H1 (cell line): ENCODE measurements at regions not wholly inside any gene's neighbourhood (a gene's known extent, or its start where the extent isn't known, plus 50 kb on each side); places are given as distances from the start of the nearest gene placed in this dataset.

Source experiments
- CTCF ChIA-PET: fragments of 300-600 bp; sonication (Branson Sonifier 250); formaldehyde crosslinking; loops from one replicate; lab custom pipeline; 2021; ENCODE audit not compliant: partially characterized antibody; lab: Charles Lee
- POLR2A ChIA-PET: fragments of 300-600 bp; sonication (Branson Sonifier 250); formaldehyde crosslinking; loops from one replicate; lab custom pipeline; 2021; ENCODE audit warnings: inconsistent platforms; ENCODE audit not compliant: partially characterized antibody; lab: Charles Lee
- DNase-seq, 2 experiments: peaks; one replicate each; pipeline versions ENCODE4 v3.0.0 to v3.0.0-alpha.2; 2010 to 2022; ENCODE audit warnings: low spot score in 2 of 2, low read depth in 1 of 2, mixed read lengths in 1 of 2
- FAIRE-seq: peaks from 2 replicates; lab custom pipeline; 2011; peaks lifted over from hg19 to GRCh38; lab: Jason Lieb, UNC
- H2AFZ ChIP-seq: 2 replicates; pipeline ENCODE4 v1.8.1; 2012; ENCODE audit warnings: low read length, inconsistent platforms
- H2AK5ac ChIP-seq: 2 replicates; pipeline ENCODE4 v1.6.1; 2013; ENCODE audit warnings: low read depth, low read length
- H2BK120ac ChIP-seq: replicated peaks from 2 replicates; pipeline ENCODE3; 2013; ENCODE audit warnings: low read depth, low read length, inconsistent platforms
- H2BK12ac ChIP-seq: 2 replicates; pipeline ENCODE4 v1.6.1; 2013; ENCODE audit warnings: low read depth, low read length
- H2BK15ac ChIP-seq: 2 replicates; pipeline ENCODE4 v1.6.1; 2013; ENCODE audit warnings: low read length
- H2BK20ac ChIP-seq: 2 replicates; pipeline ENCODE4 v1.6.1; 2013; ENCODE audit warnings: low read length
- H2BK5ac ChIP-seq: 2 replicates; pipeline ENCODE4 v1.6.1; 2013; ENCODE audit warnings: low read depth, low read length
- H3K14ac ChIP-seq: 2 replicates; pipeline ENCODE4 v1.6.1; 2013; ENCODE audit warnings: inconsistent platforms; ENCODE audit not compliant: insufficient read length
- H3K18ac ChIP-seq: 2 replicates; pipeline ENCODE4 v1.6.1; 2013; ENCODE audit warnings: low read length; ENCODE audit errors: extremely low read depth
- H3K23ac ChIP-seq: 2 replicates; pipeline ENCODE4 v1.6.1; 2013; ENCODE audit warnings: inconsistent platforms; ENCODE audit not compliant: insufficient read length
- H3K23me2 ChIP-seq: 2 replicates; pipeline ENCODE4 v1.6.1; 2013; ENCODE audit warnings: low read depth, low read length
- H3K27ac ChIP-seq: 2 replicates; pipeline ENCODE4 v1.6.1; 2011; ENCODE audit warnings: low read depth, low read length, inconsistent platforms
- H3K27me3 ChIP-seq, 4 experiments: replicated peaks in 1 of 4; 1 replicate in 1 of 4; 2 replicates in 3 of 4; pipeline versions ENCODE4 v1.6.1 to v1.8.1; 2011 to 2013; ENCODE audit warnings: low read length in 3 of 4, mild to moderate bottlenecking in 3 of 4, inconsistent platforms in 2 of 4, mixed read lengths in 2 of 4, moderate library complexity in 1 of 4; ENCODE audit not compliant: control insufficient read depth in 3 of 4, insufficient read depth in 3 of 4; ENCODE audit errors: extremely low read depth in 1 of 4
- H3K36me3 ChIP-seq, 4 experiments: 2 replicates each; pipeline versions ENCODE4 v1.6.1 to v1.8.1; 2011 to 2013; ENCODE audit warnings: mild to moderate bottlenecking in 4 of 4, low read length in 3 of 4, moderate library complexity in 2 of 4, control low read depth in 1 of 4, inconsistent platforms in 1 of 4; ENCODE audit not compliant: insufficient read depth in 4 of 4, control insufficient read depth in 2 of 4
- H3K4ac ChIP-seq: replicated peaks from 2 replicates; pipeline ENCODE3; 2013; ENCODE audit warnings: low read length, low read depth, mixed read lengths, inconsistent platforms; ENCODE audit not compliant: insufficient read length
- H3K4me1 ChIP-seq, 4 experiments: replicated peaks in 1 of 4; 1 replicate in 1 of 4; 2 replicates in 3 of 4; pipeline versions ENCODE4 v1.6.1 to v1.8.1; 2011 to 2013; ENCODE audit warnings: low read length in 3 of 4, inconsistent platforms in 2 of 4, mixed read lengths in 1 of 4; ENCODE audit not compliant: insufficient read depth in 4 of 4, control insufficient read depth in 3 of 4
- H3K4me2 ChIP-seq, 2 experiments: 2 replicates each; pipeline versions ENCODE4 v1.6.1 to v1.8.1; 2011 to 2013; ENCODE audit warnings: low read depth in 2 of 2, low read length in 2 of 2, control low read depth in 1 of 2, inconsistent platforms in 1 of 2, mild to moderate bottlenecking in 1 of 2; ENCODE audit not compliant: insufficient read depth in 1 of 2
- H3K4me3 ChIP-seq, 4 experiments: fragments of 200-600, 300-600 bp in 1 of 4; sonication (generic), shearing (Covaris generic), sonication (Bioruptor Twin) in 1 of 4; 2 replicates each; pipeline versions ENCODE4 v1.5.1 to v1.8.1; 2011 to 2016; ENCODE audit warnings: low read length in 4 of 4, low read depth in 3 of 4, control low read depth in 2 of 4, inconsistent platforms in 2 of 4, mild to moderate bottlenecking in 2 of 4, mixed read lengths in 1 of 4, moderate library complexity in 1 of 4; ENCODE audit not compliant: insufficient read depth in 2 of 4; ENCODE audit errors: extremely low read depth in 1 of 4
- H3K56ac ChIP-seq: replicated peaks from 2 replicates; pipeline ENCODE3; 2013; ENCODE audit warnings: low read depth, mild to moderate bottlenecking, mixed read lengths, low read length, inconsistent platforms; ENCODE audit not compliant: insufficient read length
- H3K79me1 ChIP-seq: 2 replicates; pipeline ENCODE4 v1.6.1; 2013; ENCODE audit warnings: low read depth, low read length, control low read depth
- H3K79me2 ChIP-seq, 2 experiments: 2 replicates each; pipeline versions ENCODE4 v1.6.1 to v1.8.1; 2012 to 2013; ENCODE audit warnings: low read length in 2 of 2, mild to moderate bottlenecking in 2 of 2, inconsistent platforms in 1 of 2; ENCODE audit not compliant: insufficient read depth in 2 of 2, control insufficient read depth in 1 of 2
- H3K9ac ChIP-seq, 4 experiments: replicated peaks in 1 of 4; 1 replicate in 1 of 4; 2 replicates in 3 of 4; pipeline versions ENCODE4 v1.6.1 to v1.8.1; 2011 to 2013; ENCODE audit warnings: low read depth in 3 of 4, low read length in 3 of 4, control low read depth in 2 of 4, mild to moderate bottlenecking in 2 of 4, moderate library complexity in 2 of 4, inconsistent platforms in 1 of 4; ENCODE audit errors: extremely low read depth in 1 of 4
- H3K9me3 ChIP-seq, 2 experiments: 2 replicates each; pipeline versions ENCODE4 v1.6.1 to v1.8.1; 2012 to 2013; ENCODE audit warnings: mild to moderate bottlenecking in 2 of 2, moderate library complexity in 2 of 2, control low read depth in 1 of 2, inconsistent platforms in 1 of 2, low read depth in 1 of 2, low read length in 1 of 2, mixed read lengths in 1 of 2; ENCODE audit not compliant: insufficient read depth in 2 of 2
- H4K20me1 ChIP-seq, 2 experiments: replicated peaks in 1 of 2; 2 replicates each; pipeline versions ENCODE3 to v1.8.1; 2011 to 2013; ENCODE audit warnings: inconsistent platforms in 2 of 2, low read length in 2 of 2, mild to moderate bottlenecking in 1 of 2; ENCODE audit not compliant: insufficient read depth in 2 of 2, control insufficient read depth in 1 of 2
- H4K5ac ChIP-seq: 2 replicates; pipeline ENCODE4 v1.6.1; 2013; ENCODE audit warnings: low read length, low read depth, mixed read lengths, inconsistent platforms; ENCODE audit not compliant: insufficient read length
- H4K8ac ChIP-seq: 2 replicates; pipeline ENCODE4 v1.8.0; 2013; ENCODE audit warnings: mild to moderate bottlenecking, moderate library complexity, low read length, inconsistent platforms; ENCODE audit not compliant: insufficient read depth; ENCODE audit errors: extremely low read depth
- H4K91ac ChIP-seq: replicated peaks from 2 replicates; pipeline ENCODE3; 2013; ENCODE audit warnings: low read length, mixed read lengths, inconsistent platforms; ENCODE audit not compliant: insufficient read length
- WGBS, 2 experiments: shearing (Covaris generic) in 1 of 2; methylation state at CpG; one replicate each; pipeline versions ENCODE4 v1.1.6 to v1.1.7; 2013 to 2015; ENCODE audit warnings: low lambda C conversion rate in 2 of 2, mixed read lengths in 2 of 2, inconsistent platforms in 1 of 2, low coverage in 1 of 2, missing lambda C conversion rate in 1 of 2; ENCODE audit not compliant: insufficient replicate concordance in 2 of 2, insufficient coverage in 1 of 2, insufficient read length in 1 of 2; ENCODE audit errors: extremely low coverage in 1 of 2, missing lambda C conversion rate in 1 of 2; 5-methylcytosine and 5-hydroxymethylcytosine counted together
- TF ChIP-seq, protein P1 (sequence below): fragments of 300-600 bp; sonication (generic); IDR thresholded peaks from 2 replicates; pipeline ENCODE4 v1.7.1; 2012; ENCODE audit warnings: low read length, moderate library complexity, mild to moderate bottlenecking, inconsistent platforms; ENCODE audit not compliant: insufficient replicate concordance

DNA sequence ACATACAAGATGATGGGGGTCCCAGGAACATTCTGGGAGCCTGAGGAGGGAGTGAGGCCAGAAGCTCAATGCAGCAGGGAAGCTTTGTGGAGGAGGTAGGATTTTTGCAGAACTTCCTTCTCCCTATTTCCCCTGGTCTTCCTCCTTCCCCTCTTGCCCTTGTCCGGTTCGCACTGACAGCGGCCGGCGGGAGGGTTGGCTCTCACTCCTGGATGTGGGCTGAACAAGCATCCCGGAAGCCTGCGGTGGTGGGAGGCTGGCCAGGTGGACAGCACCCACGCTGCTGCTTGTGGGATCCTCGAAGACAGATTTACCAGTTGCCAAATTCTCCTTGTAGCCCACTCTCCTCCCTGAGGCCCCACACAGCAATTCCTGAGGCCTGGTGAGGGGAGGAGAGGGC is 112.2 kb downstream of the KCNA5 start:
- Histone ChIP-seq H3K36me3 (no peaks in the 10 kb centered on the region), H3K23ac (no peak overlapping the region), H3K9ac (no peak overlapping the region), H3K9me3 (no peaks in the 10 kb centered on the region), H3K79me1 (no peaks in the 10 kb centered on the region), H3K4me3 (no peak overlapping the region), H2BK20ac (no peak overlapping the region), H2AK5ac (no peak overlapping the region), H3K4me2 (no peak overlapping the region), H4K8ac (no peak overlapping the region), H3K56ac (no peak overlapping the region), H3K4ac (no peak overlapping the region), H2BK120ac (no peak overlapping the region), H2BK12ac (no peak overlapping the region), H2AFZ (no peak overlapping the region), H3K4me1 (peaks cover 0 to 4% (median 1%) of the 10 kb centered on the region in 4 experiments; a peak in 2 of 7 replicates), H4K20me1 (no peaks in the 10 kb centered on the region), H4K91ac (no peak overlapping the region), H2BK15ac (no peak overlapping the region), H4K5ac (no peak overlapping the region), H3K23me2 (no peaks in the 10 kb centered on the region; the same call in 1 of the 2 replicates), H3K79me2 (no peaks in the 10 kb centered on the region), H3K27ac (no peak overlapping the region), H3K14ac (no peak overlapping the region), H3K27me3 (no peaks in the 10 kb centered on the region), H3K18ac (no peak overlapping the region), H2BK5ac (no peak overlapping the region)
- CTCF ChIA-PET = interaction anchor here (1.6 kb wide), 1 partner anchor 132 kb away, joined by 3 read pairs; no protein-coding TSS in a partner anchor
- DNase-seq = no peak
- WGBS, 2 experiments = 90% methylated on average over 9 of the region's 9 CpGs; no CpG with 5 or more reads in 1 of the 2 experiments
- no peak for FAIRE-seq
- POLR2A ChIA-PET = no interaction called here
- TF ChIP-seq, protein P1, sequence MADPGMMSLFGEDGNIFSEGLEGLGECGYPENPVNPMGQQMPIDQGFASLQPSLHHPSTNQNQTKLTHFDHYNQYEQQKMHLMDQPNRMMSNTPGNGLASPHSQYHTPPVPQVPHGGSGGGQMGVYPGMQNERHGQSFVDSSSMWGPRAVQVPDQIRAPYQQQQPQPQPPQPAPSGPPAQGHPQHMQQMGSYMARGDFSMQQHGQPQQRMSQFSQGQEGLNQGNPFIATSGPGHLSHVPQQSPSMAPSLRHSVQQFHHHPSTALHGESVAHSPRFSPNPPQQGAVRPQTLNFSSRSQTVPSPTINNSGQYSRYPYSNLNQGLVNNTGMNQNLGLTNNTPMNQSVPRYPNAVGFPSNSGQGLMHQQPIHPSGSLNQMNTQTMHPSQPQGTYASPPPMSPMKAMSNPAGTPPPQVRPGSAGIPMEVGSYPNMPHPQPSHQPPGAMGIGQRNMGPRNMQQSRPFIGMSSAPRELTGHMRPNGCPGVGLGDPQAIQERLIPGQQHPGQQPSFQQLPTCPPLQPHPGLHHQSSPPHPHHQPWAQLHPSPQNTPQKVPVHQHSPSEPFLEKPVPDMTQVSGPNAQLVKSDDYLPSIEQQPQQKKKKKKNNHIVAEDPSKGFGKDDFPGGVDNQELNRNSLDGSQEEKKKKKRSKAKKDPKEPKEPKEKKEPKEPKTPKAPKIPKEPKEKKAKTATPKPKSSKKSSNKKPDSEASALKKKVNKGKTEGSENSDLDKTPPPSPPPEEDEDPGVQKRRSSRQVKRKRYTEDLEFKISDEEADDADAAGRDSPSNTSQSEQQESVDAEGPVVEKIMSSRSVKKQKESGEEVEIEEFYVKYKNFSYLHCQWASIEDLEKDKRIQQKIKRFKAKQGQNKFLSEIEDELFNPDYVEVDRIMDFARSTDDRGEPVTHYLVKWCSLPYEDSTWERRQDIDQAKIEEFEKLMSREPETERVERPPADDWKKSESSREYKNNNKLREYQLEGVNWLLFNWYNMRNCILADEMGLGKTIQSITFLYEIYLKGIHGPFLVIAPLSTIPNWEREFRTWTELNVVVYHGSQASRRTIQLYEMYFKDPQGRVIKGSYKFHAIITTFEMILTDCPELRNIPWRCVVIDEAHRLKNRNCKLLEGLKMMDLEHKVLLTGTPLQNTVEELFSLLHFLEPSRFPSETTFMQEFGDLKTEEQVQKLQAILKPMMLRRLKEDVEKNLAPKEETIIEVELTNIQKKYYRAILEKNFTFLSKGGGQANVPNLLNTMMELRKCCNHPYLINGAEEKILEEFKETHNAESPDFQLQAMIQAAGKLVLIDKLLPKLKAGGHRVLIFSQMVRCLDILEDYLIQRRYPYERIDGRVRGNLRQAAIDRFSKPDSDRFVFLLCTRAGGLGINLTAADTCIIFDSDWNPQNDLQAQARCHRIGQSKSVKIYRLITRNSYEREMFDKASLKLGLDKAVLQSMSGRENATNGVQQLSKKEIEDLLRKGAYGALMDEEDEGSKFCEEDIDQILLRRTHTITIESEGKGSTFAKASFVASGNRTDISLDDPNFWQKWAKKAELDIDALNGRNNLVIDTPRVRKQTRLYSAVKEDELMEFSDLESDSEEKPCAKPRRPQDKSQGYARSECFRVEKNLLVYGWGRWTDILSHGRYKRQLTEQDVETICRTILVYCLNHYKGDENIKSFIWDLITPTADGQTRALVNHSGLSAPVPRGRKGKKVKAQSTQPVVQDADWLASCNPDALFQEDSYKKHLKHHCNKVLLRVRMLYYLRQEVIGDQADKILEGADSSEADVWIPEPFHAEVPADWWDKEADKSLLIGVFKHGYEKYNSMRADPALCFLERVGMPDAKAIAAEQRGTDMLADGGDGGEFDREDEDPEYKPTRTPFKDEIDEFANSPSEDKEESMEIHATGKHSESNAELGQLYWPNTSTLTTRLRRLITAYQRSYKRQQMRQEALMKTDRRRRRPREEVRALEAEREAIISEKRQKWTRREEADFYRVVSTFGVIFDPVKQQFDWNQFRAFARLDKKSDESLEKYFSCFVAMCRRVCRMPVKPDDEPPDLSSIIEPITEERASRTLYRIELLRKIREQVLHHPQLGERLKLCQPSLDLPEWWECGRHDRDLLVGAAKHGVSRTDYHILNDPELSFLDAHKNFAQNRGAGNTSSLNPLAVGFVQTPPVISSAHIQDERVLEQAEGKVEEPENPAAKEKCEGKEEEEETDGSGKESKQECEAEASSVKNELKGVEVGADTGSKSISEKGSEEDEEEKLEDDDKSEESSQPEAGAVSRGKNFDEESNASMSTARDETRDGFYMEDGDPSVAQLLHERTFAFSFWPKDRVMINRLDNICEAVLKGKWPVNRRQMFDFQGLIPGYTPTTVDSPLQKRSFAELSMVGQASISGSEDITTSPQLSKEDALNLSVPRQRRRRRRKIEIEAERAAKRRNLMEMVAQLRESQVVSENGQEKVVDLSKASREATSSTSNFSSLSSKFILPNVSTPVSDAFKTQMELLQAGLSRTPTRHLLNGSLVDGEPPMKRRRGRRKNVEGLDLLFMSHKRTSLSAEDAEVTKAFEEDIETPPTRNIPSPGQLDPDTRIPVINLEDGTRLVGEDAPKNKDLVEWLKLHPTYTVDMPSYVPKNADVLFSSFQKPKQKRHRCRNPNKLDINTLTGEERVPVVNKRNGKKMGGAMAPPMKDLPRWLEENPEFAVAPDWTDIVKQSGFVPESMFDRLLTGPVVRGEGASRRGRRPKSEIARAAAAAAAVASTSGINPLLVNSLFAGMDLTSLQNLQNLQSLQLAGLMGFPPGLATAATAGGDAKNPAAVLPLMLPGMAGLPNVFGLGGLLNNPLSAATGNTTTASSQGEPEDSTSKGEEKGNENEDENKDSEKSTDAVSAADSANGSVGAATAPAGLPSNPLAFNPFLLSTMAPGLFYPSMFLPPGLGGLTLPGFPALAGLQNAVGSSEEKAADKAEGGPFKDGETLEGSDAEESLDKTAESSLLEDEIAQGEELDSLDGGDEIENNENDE = no peak
